Large intestine (tissue), 3 donors: ENCODE measurements at regions not wholly inside any gene's neighbourhood (a gene's known extent, or its start where the extent isn't known, plus 50 kb on each side); places are given as distances from the start of the nearest gene placed in this dataset.
"Not testable (repeated sequence)": the region's sequence is repeated elsewhere in the genome, so short reads cannot be mapped to it uniquely, and the experiment has no call there.

Experiments used
- DNase-seq, 2 donors: peaks; one replicate each; pipeline versions ENCODE4 v3.0.0 to v3.0.0-alpha.2; 2013
- H3K27ac ChIP-seq: one replicate; pipeline ENCODE4 v1.5.1; 2013; ENCODE audit warnings: low read length
- H3K27me3 ChIP-seq: 2 replicates; pipeline ENCODE4 v1.6.1; 2013; ENCODE audit warnings: low read length; ENCODE audit not compliant: control insufficient read depth, insufficient read depth
- H3K36me3 ChIP-seq: 2 replicates; pipeline ENCODE4 v1.6.1; 2013; ENCODE audit warnings: low read length; ENCODE audit not compliant: control insufficient read depth, insufficient read depth
- H3K4me1 ChIP-seq: one replicate; pipeline ENCODE4 v1.6.1; 2013; ENCODE audit warnings: low read length; ENCODE audit not compliant: control insufficient read depth, insufficient read depth
- H3K4me3 ChIP-seq: one replicate; pipeline ENCODE4 v1.5.1; 2013; ENCODE audit warnings: low read length
- H3K9me3 ChIP-seq: one replicate; pipeline ENCODE4 v1.6.1; 2013; ENCODE audit warnings: mild to moderate bottlenecking, low read depth, low read length, moderate library complexity; ENCODE audit not compliant: control insufficient read depth
- WGBS: methylation state at CpG from one replicate; pipeline ENCODE4 v1.1.5; 2013; ENCODE audit warnings: low lambda C conversion rate; ENCODE audit not compliant: insufficient coverage; 5-methylcytosine and 5-hydroxymethylcytosine counted together

GRCh38 chr3:67064105-67064504 is 66.0 kb downstream of the KBTBD8 start:
- Histone ChIP-seq H3K4me3 (no peak overlapping the region), H3K36me3 (no peaks in the 10 kb centered on the region), H3K9me3 (no peaks in the 10 kb centered on the region), H3K4me1 (no peaks in the 10 kb centered on the region), H3K27ac (no peak overlapping the region), H3K27me3 (no peaks in the 10 kb centered on the region)
- WGBS: 59% methylated on average over 3 of the region's 3 CpGs
- DNase-seq: no peak

- H3K36me3 ChIP-seq: no peaks in the 10 kb centered on the region
- DNase-seq: no peak
- no peak overlapping the region for H3K27ac ChIP-seq
- WGBS: 86% methylated on average over 2 of the region's 4 CpGs
- H3K4me1 ChIP-seq: no peaks in the 10 kb centered on the region
- no peak overlapping the region for H3K4me3 ChIP-seq
- H3K9me3 ChIP-seq: no peaks in the 10 kb centered on the region
- H3K27me3 ChIP-seq: no peaks in the 10 kb centered on the region
These were observed 69.1 kb downstream of the KBTBD8 start for GRCh38 chr3:67067251-67067650.

- not testable (repeated sequence) for H3K27ac ChIP-seq, H3K27me3 ChIP-seq, H3K4me1 ChIP-seq, DNase-seq, H3K9me3 ChIP-seq, H3K36me3 ChIP-seq, H3K4me3 ChIP-seq
- WGBS: no CpG with 5 or more reads among the region's 2 CpGs
These were observed 74.5 kb downstream of the KBTBD8 start for GRCh38 chr3:67072640-67073039.

- 100% methylated on average over 1 of the region's 1 CpG for WGBS
- no peak for DNase-seq
- H3K9me3 ChIP-seq: no peaks in the 10 kb centered on the region
- H3K27ac ChIP-seq: no peak overlapping the region
- no peaks in the 10 kb centered on the region for H3K27me3 ChIP-seq
- no peaks in the 10 kb centered on the region for H3K4me1 ChIP-seq
- no peak overlapping the region for H3K4me3 ChIP-seq
- H3K36me3 ChIP-seq: no peaks in the 10 kb centered on the region
These were observed 75.7 kb downstream of the KBTBD8 start for GRCh38 chr3:67073812-67074211.

GRCh38 chr3:67075295-67075694 is 77.2 kb downstream of the KBTBD8 start:
- Histone ChIP-seq H3K27ac (no peak overlapping the region), H3K4me3 (no peak overlapping the region), H3K27me3 (no peaks in the 10 kb centered on the region), H3K4me1 (no peaks in the 10 kb centered on the region), H3K9me3 (no peaks in the 10 kb centered on the region), H3K36me3 (no peaks in the 10 kb centered on the region)
- no peak for DNase-seq
- WGBS: no CpG with 5 or more reads among the region's 2 CpGs

GRCh38 chr3:67076607-67077006 is 78.5 kb downstream of the KBTBD8 start:
- H3K27me3 ChIP-seq: no peaks in the 10 kb centered on the region
- peak in 1 of 2 donors; percentile 9 for DNase-seq
- H3K4me1 ChIP-seq: no peaks in the 10 kb centered on the region
- H3K27ac ChIP-seq: no peak overlapping the region
- H3K36me3 ChIP-seq: no peaks in the 10 kb centered on the region
- 43% methylated on average over 2 of the region's 2 CpGs for WGBS
- no peak overlapping the region for H3K4me3 ChIP-seq
- no peaks in the 10 kb centered on the region for H3K9me3 ChIP-seq

GRCh38 chr3:67077656-67078055 is 79.5 kb downstream of the KBTBD8 start:
- no peaks in the 10 kb centered on the region for H3K36me3 ChIP-seq

GRCh38 chr3:67082533-67083024 is 84.5 kb downstream of the KBTBD8 start:
- no peaks in the 10 kb centered on the region for H3K4me1 ChIP-seq
- H3K27ac ChIP-seq: no peak overlapping the region
- WGBS: no CpG with 5 or more reads among the region's 4 CpGs
- H3K27me3 ChIP-seq: no peaks in the 10 kb centered on the region
- H3K36me3 ChIP-seq: no peaks in the 10 kb centered on the region
- no peaks in the 10 kb centered on the region for H3K9me3 ChIP-seq
- no peak overlapping the region for H3K4me3 ChIP-seq
- DNase-seq: no peak

More at GRCh38 chr3:67077656-67078055, 79.5 kb downstream of the KBTBD8 start:
- H3K27ac ChIP-seq: no peak overlapping the region
- no peak overlapping the region for H3K4me3 ChIP-seq
- no peak for DNase-seq
- no peaks in the 10 kb centered on the region for H3K9me3 ChIP-seq
- H3K27me3 ChIP-seq: no peaks in the 10 kb centered on the region
- no peaks in the 10 kb centered on the region for H3K4me1 ChIP-seq

- H3K27ac ChIP-seq: no peak overlapping the region
- no peaks in the 10 kb centered on the region for H3K27me3 ChIP-seq
- no peaks in the 10 kb centered on the region for H3K9me3 ChIP-seq
- no peaks in the 10 kb centered on the region for H3K36me3 ChIP-seq
- no peak for DNase-seq
- no CpG with 5 or more reads among the region's 1 CpG for WGBS
- no peaks in the 10 kb centered on the region for H3K4me1 ChIP-seq
- no peak overlapping the region for H3K4me3 ChIP-seq
These were observed 85.2 kb downstream of the KBTBD8 start for GRCh38 chr3:67083277-67083676.

- WGBS: no CpG with 5 or more reads among the region's 1 CpG
- H3K4me1 ChIP-seq: no peaks in the 10 kb centered on the region
- H3K9me3 ChIP-seq: no peaks in the 10 kb centered on the region
- no peak overlapping the region for H3K27ac ChIP-seq
- H3K4me3 ChIP-seq: no peak overlapping the region
- H3K27me3 ChIP-seq: no peaks in the 10 kb centered on the region
- no peak for DNase-seq
- no peaks in the 10 kb centered on the region for H3K36me3 ChIP-seq
These were observed 89.7 kb downstream of the KBTBD8 start for GRCh38 chr3:67087788-67088187.

- H3K27ac ChIP-seq: no peak overlapping the region
- no peaks in the 10 kb centered on the region for H3K27me3 ChIP-seq
- no peaks in the 10 kb centered on the region for H3K4me1 ChIP-seq
- no peaks in the 10 kb centered on the region for H3K9me3 ChIP-seq
- no peaks in the 10 kb centered on the region for H3K36me3 ChIP-seq
- H3K4me3 ChIP-seq: no peak overlapping the region
- no peak for DNase-seq
These were observed 92.4 kb downstream of the KBTBD8 start for GRCh38 chr3:67090474-67090873.
